Upper lobe of right lung (tissue), 1 donor: ENCODE measurements at regions not wholly inside any gene's neighbourhood (a gene's known extent, or its start where the extent isn't known, plus 50 kb on each side); places are given as distances from the start of the nearest gene placed in this dataset.

ENCODE experiments used
- ATAC-seq: fragments of 200-7000 bp; cut with Tn5 transposase; one replicate; pipeline ENCODE4 v1.9.1; 2020; ENCODE audit warnings: mild to moderate bottlenecking, moderate library complexity
- DNase-seq: peaks from one replicate; pipeline ENCODE4 v3.0.0-alpha.2; 2020
- H3K27ac ChIP-seq: fragments of 200-600 bp; one replicate; pipeline ENCODE4 v1.8.0; 2022
- H3K27me3 ChIP-seq: fragments of 200-600 bp; one replicate; pipeline ENCODE4 v1.8.0; 2022; ENCODE audit warnings: mild to moderate bottlenecking
- H3K36me3 ChIP-seq: fragments of 200-600 bp; one replicate; pipeline ENCODE4 v1.8.0; 2022
- H3K4me1 ChIP-seq: fragments of 200-600 bp; one replicate; pipeline ENCODE4 v1.8.0; 2022
- H3K4me3 ChIP-seq: fragments of 200-600 bp; one replicate; pipeline ENCODE4 v1.8.0; 2022; ENCODE audit warnings: mild to moderate bottlenecking
- H3K9me3 ChIP-seq: fragments of 200-600 bp; one replicate; pipeline ENCODE4 v1.8.0; 2022
- intact Hi-C: fragments of 100-400 bp; cut with DNase I; formaldehyde crosslinking; loops from one replicate; pipeline ENCODE4 v1.11.0; 2022
- TF ChIP-seq, protein P1 (sequence below): fragments of 200-600 bp; IDR thresholded peaks from one replicate; pipeline ENCODE4 v1.8.0; 2022; ENCODE audit warnings: antibody characterized with exemption
- donor health status: DM: no; HTN: yes; CAD: no; lungs with severe emphysema.

DNA sequence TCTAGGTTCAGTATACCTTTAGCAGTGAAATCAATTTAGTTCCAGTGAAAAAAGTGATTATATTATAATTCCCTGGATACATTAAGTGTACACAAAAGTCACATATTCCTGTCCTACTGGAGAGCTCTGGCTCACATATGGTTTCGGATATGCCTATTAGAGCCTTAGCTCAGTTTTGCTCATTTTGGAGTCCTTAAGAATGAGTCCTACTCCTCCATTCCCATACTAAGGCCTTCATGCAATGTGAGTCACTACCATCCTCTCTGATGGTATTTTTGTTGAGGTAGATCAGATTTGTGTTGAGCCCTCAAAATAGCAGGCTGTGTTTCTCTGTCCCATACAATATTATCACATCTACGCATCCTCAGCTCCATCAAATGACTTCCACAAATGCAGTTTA is 294.2 kb upstream of the COL8A1 start:
- intact Hi-C loops = no loop called here
- Histone ChIP-seq H3K4me3 (no peak overlapping the region), H3K9me3 (no peaks in the 10 kb centered on the region), H3K27me3 (no peaks in the 10 kb centered on the region), H3K27ac (no peak overlapping the region), H3K36me3 (no peaks in the 10 kb centered on the region), H3K4me1 (no peaks in the 10 kb centered on the region)
- no peak for ATAC-seq
- no peak for DNase-seq
- TF ChIP-seq, protein P1, sequence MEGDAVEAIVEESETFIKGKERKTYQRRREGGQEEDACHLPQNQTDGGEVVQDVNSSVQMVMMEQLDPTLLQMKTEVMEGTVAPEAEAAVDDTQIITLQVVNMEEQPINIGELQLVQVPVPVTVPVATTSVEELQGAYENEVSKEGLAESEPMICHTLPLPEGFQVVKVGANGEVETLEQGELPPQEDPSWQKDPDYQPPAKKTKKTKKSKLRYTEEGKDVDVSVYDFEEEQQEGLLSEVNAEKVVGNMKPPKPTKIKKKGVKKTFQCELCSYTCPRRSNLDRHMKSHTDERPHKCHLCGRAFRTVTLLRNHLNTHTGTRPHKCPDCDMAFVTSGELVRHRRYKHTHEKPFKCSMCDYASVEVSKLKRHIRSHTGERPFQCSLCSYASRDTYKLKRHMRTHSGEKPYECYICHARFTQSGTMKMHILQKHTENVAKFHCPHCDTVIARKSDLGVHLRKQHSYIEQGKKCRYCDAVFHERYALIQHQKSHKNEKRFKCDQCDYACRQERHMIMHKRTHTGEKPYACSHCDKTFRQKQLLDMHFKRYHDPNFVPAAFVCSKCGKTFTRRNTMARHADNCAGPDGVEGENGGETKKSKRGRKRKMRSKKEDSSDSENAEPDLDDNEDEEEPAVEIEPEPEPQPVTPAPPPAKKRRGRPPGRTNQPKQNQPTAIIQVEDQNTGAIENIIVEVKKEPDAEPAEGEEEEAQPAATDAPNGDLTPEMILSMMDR = no peak

DNA sequence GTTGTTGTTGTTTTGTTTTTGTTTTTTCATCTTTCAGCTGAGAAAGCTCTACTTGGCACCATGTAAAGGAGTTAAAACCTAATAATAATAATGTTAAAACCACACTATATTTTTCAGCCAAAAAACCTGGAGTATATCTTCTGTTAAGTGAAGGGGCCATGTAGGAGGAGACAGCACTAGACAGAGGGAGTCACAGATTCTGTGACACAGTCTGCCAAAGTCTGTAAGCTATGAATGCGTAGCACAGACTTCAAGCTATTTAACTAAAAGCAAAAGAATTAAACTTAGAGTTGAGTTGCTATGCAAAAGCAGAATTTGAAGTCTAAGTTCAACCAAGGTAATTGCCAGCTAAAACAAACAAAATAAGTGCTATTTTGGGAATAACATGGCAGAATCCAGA is 296.0 kb upstream of the COL8A1 start:
- no peak for ATAC-seq
- Histone ChIP-seq H3K27ac (no peak overlapping the region), H3K4me1 (no peaks in the 10 kb centered on the region), H3K27me3 (no peaks in the 10 kb centered on the region), H3K9me3 (no peaks in the 10 kb centered on the region), H3K4me3 (no peak overlapping the region), H3K36me3 (no peaks in the 10 kb centered on the region)
- DNase-seq = no peak
- intact Hi-C loops = no loop called here
- TF ChIP-seq, protein P1 = no peak

DNA sequence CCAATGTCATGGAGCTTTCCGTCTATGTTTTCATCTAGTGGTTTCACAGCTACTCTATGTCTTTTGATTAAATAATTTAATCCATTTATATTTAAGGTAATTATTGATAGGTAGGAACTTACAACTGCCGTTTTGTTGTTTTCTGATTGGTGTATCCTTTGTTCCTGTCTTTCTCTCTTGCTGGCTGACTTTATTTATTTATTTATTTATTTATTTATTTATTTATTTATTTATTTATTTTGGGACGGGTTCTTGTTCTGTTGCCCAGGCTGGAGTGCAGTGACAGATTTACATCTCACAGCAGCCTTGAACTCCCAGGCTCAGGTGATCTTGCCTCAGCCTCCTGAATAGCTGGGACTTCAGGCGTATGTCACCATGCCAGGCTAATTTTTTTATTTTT is 299.2 kb upstream of the COL8A1 start:
- no peaks in the 10 kb centered on the region for H3K9me3 ChIP-seq
- ATAC-seq (no peak), DNase-seq (no peak)
- H3K36me3 ChIP-seq = no peaks in the 10 kb centered on the region
- TF ChIP-seq, protein P1 = no peak
- H3K4me3 ChIP-seq = no peak overlapping the region
- H3K27ac ChIP-seq = no peak overlapping the region
- no peaks in the 10 kb centered on the region for H3K4me1 ChIP-seq
- H3K27me3 ChIP-seq = no peaks in the 10 kb centered on the region
- intact Hi-C loops = no loop called here

DNA sequence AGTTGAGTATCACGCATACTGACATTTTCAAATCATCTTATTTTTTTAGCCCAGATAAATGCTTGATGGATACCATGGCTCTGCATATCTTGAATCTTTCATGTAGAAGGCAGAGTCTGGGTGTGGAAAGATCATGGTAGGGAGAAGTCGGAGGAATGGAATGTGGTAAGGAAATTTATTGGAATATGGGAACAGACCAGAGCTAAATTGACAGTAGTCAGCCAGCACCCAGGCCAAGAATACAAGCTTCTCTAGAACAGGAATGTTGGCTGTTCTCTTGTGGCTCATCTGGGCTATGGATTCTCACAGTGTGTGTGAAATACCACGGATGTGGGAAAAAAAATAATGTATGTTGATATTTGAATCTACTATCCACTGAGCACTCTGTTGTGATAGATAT is 305.7 kb upstream of the COL8A1 start:
- no peaks in the 10 kb centered on the region for H3K36me3 ChIP-seq
- no peaks in the 10 kb centered on the region for H3K9me3 ChIP-seq
- H3K27ac ChIP-seq = no peak overlapping the region
- H3K4me3 ChIP-seq = no peak overlapping the region
- DNase-seq (no peak), ATAC-seq (no peak)
- intact Hi-C loops = no loop called here
- H3K27me3 ChIP-seq = no peaks in the 10 kb centered on the region
- no peaks in the 10 kb centered on the region for H3K4me1 ChIP-seq
- TF ChIP-seq, protein P1 = no peak

DNA sequence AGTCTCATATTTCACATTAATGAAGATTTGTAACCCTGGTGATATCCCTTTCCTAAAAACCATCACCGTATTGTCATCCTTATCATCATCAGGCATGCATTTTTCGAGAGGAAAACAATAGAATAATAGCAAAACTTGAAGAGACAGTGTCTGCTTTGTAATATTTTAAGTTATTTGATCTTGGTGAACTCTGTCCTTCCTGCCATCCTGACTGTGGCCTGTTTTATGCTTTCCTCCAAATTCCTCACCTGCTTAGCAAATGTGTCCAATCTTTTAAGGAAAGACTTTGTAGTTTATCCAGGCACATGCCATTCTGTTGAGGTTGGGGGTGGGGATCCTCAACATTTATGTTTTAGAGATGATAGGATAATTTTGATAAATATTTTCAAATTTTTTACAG is 306.1 kb upstream of the COL8A1 start:
- DNase-seq = no peak

More for the DNA sequence above, 306.1 kb upstream of the COL8A1 start:
- ATAC-seq = no peak
- Histone ChIP-seq H3K4me3 (no peak overlapping the region), H3K27me3 (no peaks in the 10 kb centered on the region), H3K9me3 (no peaks in the 10 kb centered on the region), H3K27ac (no peak overlapping the region), H3K4me1 (no peaks in the 10 kb centered on the region), H3K36me3 (no peaks in the 10 kb centered on the region)
- TF ChIP-seq, protein P1 = no peak
- intact Hi-C loops = no loop called here
